Keratinocyte (primary cell): ENCODE measurements at regions not wholly inside any gene's neighbourhood (a gene's known extent, or its start where the extent isn't known, plus 50 kb on each side); places are given as distances from the start of the nearest gene placed in this dataset.

ENCODE experiments used
- EZH2 ChIP-seq: IDR thresholded peaks from one replicate; pipeline ENCODE4 v1.6.1; 2012; ENCODE audit warnings: inconsistent platforms, mild to moderate bottlenecking, low read length, moderate library complexity
- TF ChIP-seq, protein P1 (sequence below), 3 experiments: IDR thresholded peaks in 1 of 3; conservative IDR thresholded peaks in 1 of 3; optimal IDR thresholded peaks in 1 of 3; 2 replicates in 2 of 3; 3 replicates in 1 of 3; pipeline versions ENCODE3 to v1.5.1; 2011; ENCODE audit warnings: low read length in 3 of 3, mild to moderate bottlenecking in 3 of 3, moderate library complexity in 2 of 3, control low read depth in 1 of 3, inconsistent platforms in 1 of 3; ENCODE audit not compliant: insufficient read depth in 2 of 3; ENCODE audit errors: extremely low read depth in 1 of 3

DNA sequence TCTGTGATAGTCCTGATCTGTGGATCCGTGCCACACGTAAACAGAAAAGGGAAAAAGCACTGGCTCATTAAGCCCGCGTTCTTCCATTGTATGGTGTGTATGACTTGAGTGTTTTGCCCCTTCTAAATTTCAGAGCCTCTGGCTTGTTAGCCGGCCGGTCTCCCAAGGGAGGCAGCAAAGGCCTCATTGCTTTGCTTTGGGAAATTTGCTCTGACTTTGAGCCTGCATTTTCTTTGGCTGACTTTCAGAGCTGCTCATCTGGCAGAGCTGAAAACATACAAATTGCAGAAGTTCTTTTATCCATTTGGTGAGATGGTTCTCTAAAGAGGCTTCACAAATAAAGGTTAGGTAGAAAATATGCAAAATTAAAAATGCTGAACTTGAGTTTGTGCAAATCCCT, 123.0 kb downstream of the UTRN start:
- TF ChIP-seq, protein P1, sequence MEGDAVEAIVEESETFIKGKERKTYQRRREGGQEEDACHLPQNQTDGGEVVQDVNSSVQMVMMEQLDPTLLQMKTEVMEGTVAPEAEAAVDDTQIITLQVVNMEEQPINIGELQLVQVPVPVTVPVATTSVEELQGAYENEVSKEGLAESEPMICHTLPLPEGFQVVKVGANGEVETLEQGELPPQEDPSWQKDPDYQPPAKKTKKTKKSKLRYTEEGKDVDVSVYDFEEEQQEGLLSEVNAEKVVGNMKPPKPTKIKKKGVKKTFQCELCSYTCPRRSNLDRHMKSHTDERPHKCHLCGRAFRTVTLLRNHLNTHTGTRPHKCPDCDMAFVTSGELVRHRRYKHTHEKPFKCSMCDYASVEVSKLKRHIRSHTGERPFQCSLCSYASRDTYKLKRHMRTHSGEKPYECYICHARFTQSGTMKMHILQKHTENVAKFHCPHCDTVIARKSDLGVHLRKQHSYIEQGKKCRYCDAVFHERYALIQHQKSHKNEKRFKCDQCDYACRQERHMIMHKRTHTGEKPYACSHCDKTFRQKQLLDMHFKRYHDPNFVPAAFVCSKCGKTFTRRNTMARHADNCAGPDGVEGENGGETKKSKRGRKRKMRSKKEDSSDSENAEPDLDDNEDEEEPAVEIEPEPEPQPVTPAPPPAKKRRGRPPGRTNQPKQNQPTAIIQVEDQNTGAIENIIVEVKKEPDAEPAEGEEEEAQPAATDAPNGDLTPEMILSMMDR (optimal IDR thresholded peaks at IDR 0.05 in 1 of 3, IDR thresholded peaks at IDR 0.05 in 1 of 3, conservative IDR thresholded peaks at IDR 0.05 in 1 of 3; ENCODE audit: extremely low read depth in 1 of 3, insufficient read depth in 2 of 3, low read length in 3 of 3) = no peak
- no peak for TF ChIP-seq EZH2
